ENCODE measurements at regions not wholly inside any gene's neighbourhood (a gene's known extent, or its start where the extent isn't known, plus 50 kb on each side); places are given as distances from the start of the nearest gene placed in this dataset.

GRCh38 chr9:126053913-126054312, 272.7 kb upstream of the MVB12B start:
- no peaks in the 10 kb centered on the region for H3K4me1 ChIP-seq
- no peaks in the 10 kb centered on the region for H3K36me3 ChIP-seq
- no peak for DNase-seq
- ATAC-seq, result no peak
- H3K27me3 ChIP-seq, result peaks cover 0 to 60% of the 10 kb centered on the region in 2 donors
- no peak overlapping the region for H3K4me3 ChIP-seq
- intact Hi-C loops (cut with DNase I), result no loop called here
- H3K27ac ChIP-seq, result no peak overlapping the region
- TF ChIP-seq CTCF (IDR thresholded peaks at IDR 0.05), result no peak
- no peaks in the 10 kb centered on the region for H3K9me3 ChIP-seq

- ATAC-seq (no peak), DNase-seq (peak in 2 of 4 donors; percentile 25 to 53)
- Histone ChIP-seq H3K27me3 (peaks cover 0 to 76% of the 10 kb centered on the region in 2 donors), H3K4me1 (no peaks in the 10 kb centered on the region), H3K9me3 (no peaks in the 10 kb centered on the region), H3K4me3 (no peak overlapping the region), H3K27ac (no peak overlapping the region), H3K36me3 (no peaks in the 10 kb centered on the region)
- intact Hi-C loops (cut with DNase I), result no loop called here
- no peak for TF ChIP-seq CTCF (IDR thresholded peaks at IDR 0.05)
These were observed 271.1 kb upstream of the MVB12B start for GRCh38 chr9:126055381-126055985.

- no peak overlapping the region for H3K27ac ChIP-seq
- peaks cover 0 to 83% of the 10 kb centered on the region in 2 donors for H3K27me3 ChIP-seq
- no peak overlapping the region for H3K4me3 ChIP-seq
- no peaks in the 10 kb centered on the region for H3K4me1 ChIP-seq
- ATAC-seq (no peak), DNase-seq (peak in 2 of 4 donors; percentile 7 to 21)
- H3K9me3 ChIP-seq, result no peaks in the 10 kb centered on the region
- intact Hi-C loops (cut with DNase I), result no loop called here
- H3K36me3 ChIP-seq, result no peaks in the 10 kb centered on the region
- TF ChIP-seq CTCF (IDR thresholded peaks at IDR 0.05), result no peak
These were observed 270.2 kb upstream of the MVB12B start for GRCh38 chr9:126056312-126057021.

- no peaks in the 10 kb centered on the region for H3K36me3 ChIP-seq
- no peak for TF ChIP-seq CTCF (IDR thresholded peaks at IDR 0.05)
- no peaks in the 10 kb centered on the region for H3K4me1 ChIP-seq
- H3K9me3 ChIP-seq, result no peaks in the 10 kb centered on the region
- H3K27me3 ChIP-seq, result peaks cover 0 to 78% of the 10 kb centered on the region in 2 donors
- ATAC-seq (no peak), DNase-seq (peak; percentile 29 to 64 (median 54))
- no peak overlapping the region for H3K4me3 ChIP-seq
- intact Hi-C loops (cut with DNase I), result no loop called here
- H3K27ac ChIP-seq, result no peak overlapping the region
These were observed 269.4 kb upstream of the MVB12B start for GRCh38 chr9:126057121-126057825.

GRCh38 chr9:126058011-126058531, 268.6 kb upstream of the MVB12B start:
- H3K27ac ChIP-seq, result no peak overlapping the region
- H3K9me3 ChIP-seq, result no peaks in the 10 kb centered on the region
- DNase-seq (peak in 2 of 4 donors; percentile 55 to 56), ATAC-seq (no peak)
- peaks cover 0 to 70% of the 10 kb centered on the region in 2 donors for H3K27me3 ChIP-seq
- H3K4me3 ChIP-seq, result no peak overlapping the region
- no peaks in the 10 kb centered on the region for H3K4me1 ChIP-seq
- intact Hi-C loops (cut with DNase I), result no loop called here
- no peaks in the 10 kb centered on the region for H3K36me3 ChIP-seq
- no peak for TF ChIP-seq CTCF (IDR thresholded peaks at IDR 0.05)

All from left lung (tissue), 4 donors.